ENCODE measurements at regions not wholly inside any gene's neighbourhood (a gene's known extent, or its start where the extent isn't known, plus 50 kb on each side); places are given as distances from the start of the nearest gene placed in this dataset.

GRCh38 chr2:20515290-20516220 is 68.7 kb downstream of the RHOB start:
- TF ChIP-seq CTCF (IDR thresholded peaks at IDR 0.05) (no peak), POLR2A (IDR thresholded peaks at IDR 0.05) (no peak), POLR2AphosphoS5 (IDR thresholded peaks at IDR 0.05) (no peak), EP300 (IDR thresholded peaks at IDR 0.05) (no peak)

Measured in upper lobe of left lung (tissue), 4 donors.